Prostate gland (tissue), 2 donors: ENCODE measurements at regions not wholly inside any gene's neighbourhood (a gene's known extent, or its start where the extent isn't known, plus 50 kb on each side); places are given as distances from the start of the nearest gene placed in this dataset.

Experiments used
- DNase-seq: peaks from one replicate; pipeline ENCODE4 v3.0.0-alpha.2; 2019; ENCODE audit warnings: low spot score
- H3K27ac ChIP-seq, 2 donors: fragments of 200-600 bp; sonication (generic); 2 replicates each; pipeline ENCODE4 v1.5.1; 2017 to 2019
- H3K27me3 ChIP-seq: fragments of 200-600 bp; sonication (generic); replicated peaks from 2 replicates; pipeline ENCODE4 v1.5.1; 2019; ENCODE audit not compliant: insufficient read depth
- H3K36me3 ChIP-seq, 2 donors: fragments of 200-600 bp; sonication (generic); 1 replicate in 1 of 2; 2 replicates in 1 of 2; pipeline versions ENCODE4 v1.5.1 to v1.8.1; 2017 to 2019
- H3K4me1 ChIP-seq: fragments of 200-600 bp; sonication (generic); replicated peaks from 2 replicates; pipeline ENCODE4 v1.5.1; 2019
- H3K4me3 ChIP-seq, 2 donors: fragments of 200-600 bp; sonication (generic); 2 replicates each; pipeline ENCODE4 v1.5.1; 2017 to 2019
- H3K9me3 ChIP-seq: fragments of 200-600 bp; sonication (generic); 2 replicates; pipeline ENCODE4 v1.5.1; 2017
- POLR2A ChIP-seq: fragments of 450-650 bp; IDR thresholded peaks from one replicate; pipeline ENCODE4 v1.6.1; 2016; ENCODE audit warnings: antibody characterized with exemption, mild to moderate bottlenecking
- POLR2AphosphoS5 ChIP-seq: sonication (generic); formaldehyde crosslinking; IDR thresholded peaks from one replicate; pipeline ENCODE4 v1.6.1; 2017; ENCODE audit warnings: antibody characterized with exemption
- WGBS: methylation state at CpG from one replicate; pipeline ENCODE4 v1.1.5; 2018; 5-methylcytosine and 5-hydroxymethylcytosine counted together
- intact Hi-C: fragments of 100-400 bp; cut with DNase I; formaldehyde crosslinking; loops from one replicate; pipeline ENCODE4 v1.14.2; 2022
- TF ChIP-seq, protein P1 (sequence below), 4 experiments: fragments of 200-600 bp in 2 of 4; fragments of 450-650 bp in 2 of 4; sonication (generic) in 2 of 4; IDR thresholded peaks; 1 replicate in 3 of 4; 2 replicates in 1 of 4; pipeline ENCODE4 v1.5.1; 2016 to 2019; ENCODE audit warnings: antibody characterized with exemption in 4 of 4, mild to moderate bottlenecking in 2 of 4, moderate library complexity in 2 of 4

DNA sequence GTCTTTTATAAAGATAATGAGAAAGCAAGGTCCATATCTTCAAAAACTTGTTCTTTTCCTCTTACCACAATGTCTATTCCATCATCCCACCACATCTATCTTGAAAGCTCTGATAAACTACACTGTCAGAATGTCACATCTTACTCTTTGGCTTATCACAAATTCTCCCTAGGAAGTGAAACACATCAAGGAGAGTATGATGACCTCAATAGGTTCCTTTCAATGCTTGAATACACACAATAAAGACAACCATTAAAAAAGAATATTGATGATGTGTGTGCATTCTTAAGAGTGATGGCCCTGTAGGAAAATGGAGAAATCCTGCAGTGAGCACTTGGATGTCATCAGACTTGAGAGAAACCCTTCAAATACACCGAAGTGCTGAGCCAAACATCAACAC, 918.1 kb upstream of the SORCS1 start:
- H3K4me1 ChIP-seq: no peaks in the 10 kb centered on the region
- no peaks in the 10 kb centered on the region for H3K36me3 ChIP-seq
- no peak overlapping the region for H3K27ac ChIP-seq
- intact Hi-C loops: no loop called here
- TF ChIP-seq, protein P1, sequence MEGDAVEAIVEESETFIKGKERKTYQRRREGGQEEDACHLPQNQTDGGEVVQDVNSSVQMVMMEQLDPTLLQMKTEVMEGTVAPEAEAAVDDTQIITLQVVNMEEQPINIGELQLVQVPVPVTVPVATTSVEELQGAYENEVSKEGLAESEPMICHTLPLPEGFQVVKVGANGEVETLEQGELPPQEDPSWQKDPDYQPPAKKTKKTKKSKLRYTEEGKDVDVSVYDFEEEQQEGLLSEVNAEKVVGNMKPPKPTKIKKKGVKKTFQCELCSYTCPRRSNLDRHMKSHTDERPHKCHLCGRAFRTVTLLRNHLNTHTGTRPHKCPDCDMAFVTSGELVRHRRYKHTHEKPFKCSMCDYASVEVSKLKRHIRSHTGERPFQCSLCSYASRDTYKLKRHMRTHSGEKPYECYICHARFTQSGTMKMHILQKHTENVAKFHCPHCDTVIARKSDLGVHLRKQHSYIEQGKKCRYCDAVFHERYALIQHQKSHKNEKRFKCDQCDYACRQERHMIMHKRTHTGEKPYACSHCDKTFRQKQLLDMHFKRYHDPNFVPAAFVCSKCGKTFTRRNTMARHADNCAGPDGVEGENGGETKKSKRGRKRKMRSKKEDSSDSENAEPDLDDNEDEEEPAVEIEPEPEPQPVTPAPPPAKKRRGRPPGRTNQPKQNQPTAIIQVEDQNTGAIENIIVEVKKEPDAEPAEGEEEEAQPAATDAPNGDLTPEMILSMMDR (IDR thresholded peaks at IDR 0.05): no peak
- no peak for TF ChIP-seq POLR2A
- TF ChIP-seq POLR2AphosphoS5: no peak
- no peaks in the 10 kb centered on the region for H3K9me3 ChIP-seq
- no peak overlapping the region for H3K4me3 ChIP-seq
- no peak for DNase-seq
- no peaks in the 10 kb centered on the region for H3K27me3 ChIP-seq
- WGBS: 57% methylated on average over 1 of the region's 1 CpG

DNA sequence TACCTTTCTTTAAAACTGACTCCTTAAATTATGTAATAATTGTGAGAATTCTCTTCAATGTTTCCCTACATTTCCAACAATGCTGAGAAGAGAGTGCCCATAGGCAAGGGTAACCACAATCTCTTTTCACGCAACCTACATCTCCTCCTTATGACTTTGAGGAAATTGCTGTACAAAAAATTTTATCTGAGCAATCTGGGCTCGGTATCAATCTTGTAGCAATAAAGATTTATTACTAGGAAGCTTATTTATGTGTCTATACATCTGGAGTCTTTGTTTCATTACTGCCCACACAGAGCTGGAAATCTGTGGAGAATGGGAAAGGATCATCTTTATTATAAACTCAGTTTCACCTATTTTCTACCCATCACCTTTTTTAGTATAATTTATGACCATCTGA, 913.8 kb upstream of the SORCS1 start:
- H3K9me3 ChIP-seq: no peaks in the 10 kb centered on the region
- H3K4me3 ChIP-seq: no peak overlapping the region
- intact Hi-C loops: no loop called here
- TF ChIP-seq POLR2AphosphoS5: no peak
- no peak for TF ChIP-seq POLR2A
- TF ChIP-seq, protein P1 (IDR thresholded peaks at IDR 0.05): no peak
- no peak for DNase-seq
- no peaks in the 10 kb centered on the region for H3K27me3 ChIP-seq
- H3K36me3 ChIP-seq: no peaks in the 10 kb centered on the region
- no peak overlapping the region for H3K27ac ChIP-seq
- H3K4me1 ChIP-seq: no peaks in the 10 kb centered on the region
- WGBS: 47% methylated on average over 2 of the region's 2 CpGs

DNA sequence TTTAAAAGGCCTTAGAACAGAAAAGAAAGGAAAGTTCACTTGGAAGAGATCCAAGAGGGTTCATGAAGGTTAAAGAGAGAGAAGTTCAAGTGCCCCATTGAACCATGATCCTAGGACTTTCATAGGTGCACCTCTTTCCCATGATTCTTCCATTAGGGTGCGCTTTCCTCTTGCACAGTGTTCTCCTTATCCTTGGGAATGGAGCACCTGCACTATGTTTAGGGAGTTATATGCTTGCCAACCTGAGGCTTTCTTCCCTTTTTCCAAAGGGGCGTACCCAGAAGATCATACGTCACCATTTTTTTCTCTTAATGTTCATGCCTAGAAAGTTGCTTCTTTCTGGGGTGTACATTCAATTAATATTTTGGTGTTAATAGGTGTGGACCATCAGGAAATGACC, 908.0 kb upstream of the SORCS1 start:
- H3K36me3 ChIP-seq: no peaks in the 10 kb centered on the region
- no peak for DNase-seq
- H3K27me3 ChIP-seq: no peaks in the 10 kb centered on the region
- intact Hi-C loops: no loop called here
- no peak overlapping the region for H3K4me3 ChIP-seq
- no peak overlapping the region for H3K27ac ChIP-seq
- no peaks in the 10 kb centered on the region for H3K9me3 ChIP-seq
- WGBS: 92% methylated on average over 3 of the region's 3 CpGs
- H3K4me1 ChIP-seq: no peaks in the 10 kb centered on the region
- TF ChIP-seq, protein P1 (IDR thresholded peaks at IDR 0.05): no peak

DNA sequence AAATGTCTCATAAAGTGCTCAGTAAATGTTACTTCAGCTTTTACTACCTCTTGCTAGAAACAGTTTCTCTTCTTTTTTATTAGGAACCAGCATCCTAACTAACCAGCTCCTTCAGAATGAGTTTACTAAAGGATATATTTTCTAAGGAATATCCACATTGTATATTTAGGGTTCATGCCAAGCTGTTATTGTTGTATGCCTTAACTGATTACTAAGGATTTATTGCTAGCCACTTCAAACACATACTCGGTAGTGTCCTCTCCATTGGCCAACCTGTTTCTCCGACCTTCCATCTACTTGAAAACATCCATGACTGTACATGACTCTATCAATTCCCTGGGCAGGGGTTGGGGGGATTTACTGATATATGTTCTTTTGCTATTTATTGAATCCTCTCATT, 906.3 kb upstream of the SORCS1 start:
- TF ChIP-seq POLR2AphosphoS5: no peak
- TF ChIP-seq, protein P1 (IDR thresholded peaks at IDR 0.05): no peak
- TF ChIP-seq POLR2A: no peak
- intact Hi-C loops: no loop called here
- H3K27me3 ChIP-seq: no peaks in the 10 kb centered on the region
- H3K4me1 ChIP-seq: no peaks in the 10 kb centered on the region
- WGBS: 33% methylated on average over 2 of the region's 2 CpGs
- no peak overlapping the region for H3K4me3 ChIP-seq
- no peak for DNase-seq
- H3K9me3 ChIP-seq: no peaks in the 10 kb centered on the region
- no peak overlapping the region for H3K27ac ChIP-seq
- H3K36me3 ChIP-seq: no peaks in the 10 kb centered on the region

DNA sequence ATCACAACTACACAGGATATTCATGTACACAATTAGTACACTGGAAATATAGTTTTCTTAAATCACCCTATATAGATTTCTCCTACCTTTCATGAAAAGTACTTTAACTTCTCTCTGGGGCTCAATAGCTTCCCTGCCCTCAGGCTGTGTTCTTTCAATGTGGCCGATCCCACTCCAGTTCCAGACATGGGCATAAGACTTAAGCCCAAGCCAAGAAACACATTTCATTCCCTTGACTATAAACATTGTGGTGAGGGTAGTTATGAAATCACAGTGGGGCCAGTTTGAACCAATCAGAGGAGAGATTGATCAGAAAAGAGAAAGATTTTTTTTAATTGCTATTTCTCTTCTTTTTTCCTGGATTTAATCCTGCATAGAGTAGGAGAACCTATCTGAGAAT, 904.6 kb upstream of the SORCS1 start:
- Histone ChIP-seq H3K27ac (no peak overlapping the region), H3K36me3 (no peaks in the 10 kb centered on the region), H3K9me3 (no peaks in the 10 kb centered on the region), H3K27me3 (no peaks in the 10 kb centered on the region), H3K4me3 (no peak overlapping the region), H3K4me1 (no peaks in the 10 kb centered on the region)
- DNase-seq: no peak
- intact Hi-C loops: no loop called here
- 84% methylated on average over 1 of the region's 1 CpG for WGBS
- TF ChIP-seq, protein P1 (IDR thresholded peaks at IDR 0.05): no peak
- TF ChIP-seq POLR2AphosphoS5 (no peak), POLR2A (no peak)
